Suprapubic skin (tissue), 4 donors: ENCODE measurements at regions not wholly inside any gene's neighbourhood (a gene's known extent, or its start where the extent isn't known, plus 50 kb on each side); places are given as distances from the start of the nearest gene placed in this dataset.

Source experiments
- EP300 ChIP-seq: sonication (generic); formaldehyde crosslinking; IDR thresholded peaks from one replicate; pipeline ENCODE4 v1.6.1; 2017; ENCODE audit warnings: antibody characterized with exemption
- POLR2A ChIP-seq, 2 donors: fragments of 450-650 bp; IDR thresholded peaks; one replicate each; pipeline ENCODE4 v1.6.1; 2017; ENCODE audit warnings: antibody characterized with exemption in 2 of 2, mild to moderate bottlenecking in 2 of 2, moderate library complexity in 2 of 2
- POLR2AphosphoS5 ChIP-seq, 3 donors: sonication (generic); formaldehyde crosslinking; IDR thresholded peaks; one replicate each; pipeline ENCODE4 v1.6.1; 2017; ENCODE audit warnings: antibody characterized with exemption in 3 of 3
- TF ChIP-seq, protein P1 (sequence below), 2 donors: fragments of 200-600 bp in 1 of 2; fragments of 450-650 bp in 1 of 2; sonication (generic) in 1 of 2; IDR thresholded peaks; one replicate each; pipeline ENCODE4 v1.5.1; 2016 to 2019; ENCODE audit warnings: antibody characterized with exemption in 2 of 2, mild to moderate bottlenecking in 1 of 2, moderate library complexity in 1 of 2

DNA sequence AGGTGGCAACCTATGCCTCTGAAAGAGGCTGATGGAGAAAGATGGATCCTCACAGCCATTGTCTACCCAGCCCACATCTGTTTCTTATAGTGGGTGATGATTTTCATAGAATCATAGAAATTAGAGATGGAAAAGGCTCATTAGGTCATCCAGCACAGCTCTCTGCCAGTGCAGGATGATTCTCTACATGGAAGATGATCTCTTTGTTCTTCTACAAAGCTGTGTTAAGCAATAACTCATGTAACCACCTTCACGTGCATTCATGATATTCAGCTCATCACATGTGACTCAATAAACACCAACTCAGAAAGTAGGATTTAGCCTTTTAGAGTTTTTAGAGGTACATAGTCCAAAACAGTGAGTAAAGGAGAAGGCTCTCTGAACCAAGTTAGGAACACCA is 539.4 kb upstream of the ID2 start:
- TF ChIP-seq, protein P1, sequence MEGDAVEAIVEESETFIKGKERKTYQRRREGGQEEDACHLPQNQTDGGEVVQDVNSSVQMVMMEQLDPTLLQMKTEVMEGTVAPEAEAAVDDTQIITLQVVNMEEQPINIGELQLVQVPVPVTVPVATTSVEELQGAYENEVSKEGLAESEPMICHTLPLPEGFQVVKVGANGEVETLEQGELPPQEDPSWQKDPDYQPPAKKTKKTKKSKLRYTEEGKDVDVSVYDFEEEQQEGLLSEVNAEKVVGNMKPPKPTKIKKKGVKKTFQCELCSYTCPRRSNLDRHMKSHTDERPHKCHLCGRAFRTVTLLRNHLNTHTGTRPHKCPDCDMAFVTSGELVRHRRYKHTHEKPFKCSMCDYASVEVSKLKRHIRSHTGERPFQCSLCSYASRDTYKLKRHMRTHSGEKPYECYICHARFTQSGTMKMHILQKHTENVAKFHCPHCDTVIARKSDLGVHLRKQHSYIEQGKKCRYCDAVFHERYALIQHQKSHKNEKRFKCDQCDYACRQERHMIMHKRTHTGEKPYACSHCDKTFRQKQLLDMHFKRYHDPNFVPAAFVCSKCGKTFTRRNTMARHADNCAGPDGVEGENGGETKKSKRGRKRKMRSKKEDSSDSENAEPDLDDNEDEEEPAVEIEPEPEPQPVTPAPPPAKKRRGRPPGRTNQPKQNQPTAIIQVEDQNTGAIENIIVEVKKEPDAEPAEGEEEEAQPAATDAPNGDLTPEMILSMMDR (IDR thresholded peaks at IDR 0.05): no peak
- no peak for TF ChIP-seq POLR2A (IDR thresholded peaks at IDR 0.05)
- TF ChIP-seq POLR2AphosphoS5 (IDR thresholded peaks at IDR 0.05): no peak
- TF ChIP-seq EP300: no peak
